Astrocyte of the cerebellum (primary cell): ENCODE measurements at regions not wholly inside any gene's neighbourhood (a gene's known extent, or its start where the extent isn't known, plus 50 kb on each side); places are given as distances from the start of the nearest gene placed in this dataset.
"Not testable (repeated sequence)": the region's sequence is repeated elsewhere in the genome, so short reads cannot be mapped to it uniquely, and the experiment has no call there.

Experiments
- DNase-seq: peaks from one replicate; pipeline ENCODE4 v3.0.0-alpha.2; 2011; ENCODE audit warnings: low read depth
- H3K4me3 ChIP-seq: 2 replicates; pipeline ENCODE4 v1.5.1; 2011; ENCODE audit warnings: mild to moderate bottlenecking, low read depth, low read length, moderate library complexity
- CTCF ChIP-seq: IDR thresholded peaks from 2 replicates; pipeline ENCODE4 v1.5.1; 2012; ENCODE audit warnings: low read length, low read depth, moderate library complexity, mild to moderate bottlenecking; ENCODE audit errors: missing control alignments
- in situ Hi-C: cut with HindIII; loops from 2 replicates; pipeline ENCODE4 v1.10.0; 2017; ENCODE audit warnings: low sequenced_read_pairs

- in situ Hi-C loops, result loop anchor here (10.0 kb wide), 1 partner anchor 196 kb away; no protein-coding TSS in a partner anchor
- H3K4me3 ChIP-seq, result no peak overlapping the region
- no peak for TF ChIP-seq CTCF
- DNase-seq, result no peak
Measured at GRCh38 chr3:26460985-26461384, 161.6 kb upstream of the LRRC3B start.

- in situ Hi-C loops, result no loop called here
- no peak for TF ChIP-seq CTCF
- DNase-seq, result no peak
- no peak overlapping the region for H3K4me3 ChIP-seq
Measured at GRCh38 chr3:26472345-26472744, 150.2 kb upstream of the LRRC3B start.

GRCh38 chr3:26474706-26475105, 147.9 kb upstream of the LRRC3B start:
- DNase-seq, result no peak
- H3K4me3 ChIP-seq, result no peak overlapping the region
- in situ Hi-C loops, result no loop called here
- no peak for TF ChIP-seq CTCF

GRCh38 chr3:26480377-26480776, 142.2 kb upstream of the LRRC3B start:
- in situ Hi-C loops, result no loop called here
- TF ChIP-seq CTCF, result no peak
- H3K4me3 ChIP-seq, result no peak overlapping the region
- DNase-seq, result no peak

GRCh38 chr3:26484140-26484539, 138.4 kb upstream of the LRRC3B start:
- DNase-seq, result no peak
- no peak for TF ChIP-seq CTCF
- H3K4me3 ChIP-seq, result no peak overlapping the region
- in situ Hi-C loops, result no loop called here

GRCh38 chr3:26498271-26498670, 124.3 kb upstream of the LRRC3B start:
- in situ Hi-C loops, result no loop called here
- no peak overlapping the region for H3K4me3 ChIP-seq
- TF ChIP-seq CTCF, result no peak
- DNase-seq, result no peak

GRCh38 chr3:26505399-26505798, 117.2 kb upstream of the LRRC3B start:
- TF ChIP-seq CTCF, result no peak

GRCh38 chr3:26514445-26515029, 108.0 kb upstream of the LRRC3B start:
- DNase-seq, in situ Hi-C loops, H3K4me3 ChIP-seq: not testable (repeated sequence)

More at GRCh38 chr3:26505399-26505798, 117.2 kb upstream of the LRRC3B start:
- no peak overlapping the region for H3K4me3 ChIP-seq
- no peak for DNase-seq
- in situ Hi-C loops, result no loop called here
